Epithelial cell of proximal tubule (primary cell): ENCODE measurements at regions not wholly inside any gene's neighbourhood (a gene's known extent, or its start where the extent isn't known, plus 50 kb on each side); places are given as distances from the start of the nearest gene placed in this dataset.
A peak's percentile ranks its signal among the peaks of the same experiment; 100 is the strongest.

Source experiments
- DNase-seq: peaks from one replicate; pipeline ENCODE4 v3.0.0-alpha.2; 2011; ENCODE audit warnings: low read depth
- H3K4me3 ChIP-seq: 2 replicates; pipeline ENCODE4 v1.5.1; 2011; ENCODE audit warnings: low read depth, mild to moderate bottlenecking, low read length
- TF ChIP-seq, protein P1 (sequence below): conservative IDR thresholded peaks from 2 replicates; pipeline ENCODE4 v1.5.1; 2012; ENCODE audit warnings: low read depth, mild to moderate bottlenecking, low read length

DNA sequence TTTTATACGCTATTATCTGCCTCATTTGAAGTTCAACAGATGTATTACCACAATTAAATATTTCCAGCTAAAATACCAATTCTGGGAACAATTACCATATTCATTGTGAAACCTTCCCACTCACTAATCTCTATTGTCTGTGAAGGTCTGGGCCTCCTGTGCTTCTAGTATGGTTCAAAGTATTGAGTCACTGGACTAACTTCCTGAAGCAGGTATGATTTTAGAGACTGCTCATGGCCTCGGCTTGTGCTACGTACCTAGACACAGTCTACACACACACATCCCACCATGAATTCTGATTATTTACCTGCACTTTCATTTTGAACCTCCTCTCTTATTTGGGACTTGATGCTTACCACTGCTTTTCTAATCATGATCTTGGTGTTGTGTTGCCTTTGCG lies 180.7 kb upstream of the EPHA4 start:
- no peak for DNase-seq
- H3K4me3 ChIP-seq, result no peak overlapping the region
- TF ChIP-seq, protein P1, sequence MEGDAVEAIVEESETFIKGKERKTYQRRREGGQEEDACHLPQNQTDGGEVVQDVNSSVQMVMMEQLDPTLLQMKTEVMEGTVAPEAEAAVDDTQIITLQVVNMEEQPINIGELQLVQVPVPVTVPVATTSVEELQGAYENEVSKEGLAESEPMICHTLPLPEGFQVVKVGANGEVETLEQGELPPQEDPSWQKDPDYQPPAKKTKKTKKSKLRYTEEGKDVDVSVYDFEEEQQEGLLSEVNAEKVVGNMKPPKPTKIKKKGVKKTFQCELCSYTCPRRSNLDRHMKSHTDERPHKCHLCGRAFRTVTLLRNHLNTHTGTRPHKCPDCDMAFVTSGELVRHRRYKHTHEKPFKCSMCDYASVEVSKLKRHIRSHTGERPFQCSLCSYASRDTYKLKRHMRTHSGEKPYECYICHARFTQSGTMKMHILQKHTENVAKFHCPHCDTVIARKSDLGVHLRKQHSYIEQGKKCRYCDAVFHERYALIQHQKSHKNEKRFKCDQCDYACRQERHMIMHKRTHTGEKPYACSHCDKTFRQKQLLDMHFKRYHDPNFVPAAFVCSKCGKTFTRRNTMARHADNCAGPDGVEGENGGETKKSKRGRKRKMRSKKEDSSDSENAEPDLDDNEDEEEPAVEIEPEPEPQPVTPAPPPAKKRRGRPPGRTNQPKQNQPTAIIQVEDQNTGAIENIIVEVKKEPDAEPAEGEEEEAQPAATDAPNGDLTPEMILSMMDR, result no peak

- H3K4me3 ChIP-seq, result no peak overlapping the region
- TF ChIP-seq, protein P1, result no peak
- DNase-seq, result no peak
These were observed 178.2 kb upstream of the EPHA4 start for GRCh38 chr2:221750316-221750715.

DNA sequence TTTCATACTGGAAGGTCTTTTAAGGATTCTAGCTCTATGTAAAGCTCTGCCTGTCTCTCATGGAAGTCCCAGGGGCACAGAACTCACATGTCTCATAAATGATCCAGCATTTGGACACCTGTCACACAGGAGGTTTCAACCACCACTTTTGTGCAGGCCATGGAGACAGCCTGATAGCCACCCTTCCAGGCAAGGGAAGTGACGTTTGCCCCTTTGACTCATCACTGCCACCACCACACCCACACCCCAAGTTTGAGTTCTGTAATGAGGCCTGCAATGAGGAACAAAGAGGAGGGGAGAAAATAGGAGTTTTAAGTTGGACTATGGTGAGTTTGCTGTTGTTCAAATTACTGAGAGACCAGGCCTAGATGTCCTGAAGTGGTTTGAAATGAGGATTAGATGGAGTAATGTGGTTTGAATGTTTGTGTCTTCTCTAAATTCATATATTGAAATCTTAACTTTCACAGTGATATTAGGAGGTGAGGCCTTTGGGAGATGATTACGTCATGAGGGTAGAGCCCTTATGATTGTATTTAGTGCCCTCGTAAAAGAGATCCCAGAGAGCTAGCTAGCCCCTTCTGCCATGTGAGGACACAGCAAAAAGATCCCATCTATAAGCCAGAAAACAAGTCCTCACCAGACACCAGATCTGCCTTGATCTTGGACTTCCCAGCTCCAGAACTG lies 175.3 kb upstream of the EPHA4 start:
- TF ChIP-seq, protein P1, result no peak
- no peak for DNase-seq
- H3K4me3 ChIP-seq, result no peak overlapping the region

GRCh38 chr2:221741496-221742211 lies 169.6 kb upstream of the EPHA4 start:
- no peak for DNase-seq
- H3K4me3 ChIP-seq, result no peak overlapping the region
- TF ChIP-seq, protein P1, result no peak

GRCh38 chr2:221731432-221732145 lies 159.5 kb upstream of the EPHA4 start:
- TF ChIP-seq, protein P1, result no peak
- DNase-seq, result peak; percentile 97
- no peak overlapping the region for H3K4me3 ChIP-seq

- H3K4me3 ChIP-seq, result no peak overlapping the region
- no peak for DNase-seq
- TF ChIP-seq, protein P1, result no peak
These were observed 154.9 kb upstream of the EPHA4 start for GRCh38 chr2:221726894-221727513.
